ENCODE measurements at regions not wholly inside any gene's neighbourhood (a gene's known extent, or its start where the extent isn't known, plus 50 kb on each side); places are given as distances from the start of the nearest gene placed in this dataset.

DNA sequence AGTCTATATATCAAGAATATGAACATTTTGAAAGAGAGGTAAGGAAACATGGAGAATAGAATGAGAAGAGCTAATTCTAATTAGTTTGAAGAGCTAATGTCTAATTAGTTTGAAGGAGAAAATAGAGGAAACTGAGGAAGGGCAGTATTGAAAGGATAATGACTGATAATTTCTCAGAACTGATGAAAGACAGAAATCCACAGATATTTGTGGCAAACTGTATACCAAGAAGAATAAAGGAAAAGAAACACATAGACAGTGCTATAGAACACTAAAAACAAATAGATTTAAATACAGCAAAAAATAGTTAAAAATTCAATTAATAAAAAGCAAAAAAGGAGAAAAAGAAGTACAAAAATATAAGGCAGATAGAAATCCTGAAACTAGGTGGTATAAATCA, 354.4 kb downstream of the QKI start:
- H3K36me3 ChIP-seq (ENCODE audit: control insufficient read depth, insufficient read depth, low read length) = no peaks in the 10 kb centered on the region
- H3K4me3 ChIP-seq (replicated peaks; ENCODE audit: low read depth, low read length) = no peak overlapping the region
- no peak for DNase-seq (ENCODE audit: extremely low read depth, insufficient read length)
- H3K27me3 ChIP-seq (replicated peaks; ENCODE audit: control insufficient read depth, insufficient read depth, low read length) = no peaks in the 10 kb centered on the region
- TF ChIP-seq, protein P1, sequence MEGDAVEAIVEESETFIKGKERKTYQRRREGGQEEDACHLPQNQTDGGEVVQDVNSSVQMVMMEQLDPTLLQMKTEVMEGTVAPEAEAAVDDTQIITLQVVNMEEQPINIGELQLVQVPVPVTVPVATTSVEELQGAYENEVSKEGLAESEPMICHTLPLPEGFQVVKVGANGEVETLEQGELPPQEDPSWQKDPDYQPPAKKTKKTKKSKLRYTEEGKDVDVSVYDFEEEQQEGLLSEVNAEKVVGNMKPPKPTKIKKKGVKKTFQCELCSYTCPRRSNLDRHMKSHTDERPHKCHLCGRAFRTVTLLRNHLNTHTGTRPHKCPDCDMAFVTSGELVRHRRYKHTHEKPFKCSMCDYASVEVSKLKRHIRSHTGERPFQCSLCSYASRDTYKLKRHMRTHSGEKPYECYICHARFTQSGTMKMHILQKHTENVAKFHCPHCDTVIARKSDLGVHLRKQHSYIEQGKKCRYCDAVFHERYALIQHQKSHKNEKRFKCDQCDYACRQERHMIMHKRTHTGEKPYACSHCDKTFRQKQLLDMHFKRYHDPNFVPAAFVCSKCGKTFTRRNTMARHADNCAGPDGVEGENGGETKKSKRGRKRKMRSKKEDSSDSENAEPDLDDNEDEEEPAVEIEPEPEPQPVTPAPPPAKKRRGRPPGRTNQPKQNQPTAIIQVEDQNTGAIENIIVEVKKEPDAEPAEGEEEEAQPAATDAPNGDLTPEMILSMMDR (IDR thresholded peaks at IDR 0.05; ENCODE audit: insufficient read depth, low read length, poor library complexity, severe bottlenecking) = no peak

DNA sequence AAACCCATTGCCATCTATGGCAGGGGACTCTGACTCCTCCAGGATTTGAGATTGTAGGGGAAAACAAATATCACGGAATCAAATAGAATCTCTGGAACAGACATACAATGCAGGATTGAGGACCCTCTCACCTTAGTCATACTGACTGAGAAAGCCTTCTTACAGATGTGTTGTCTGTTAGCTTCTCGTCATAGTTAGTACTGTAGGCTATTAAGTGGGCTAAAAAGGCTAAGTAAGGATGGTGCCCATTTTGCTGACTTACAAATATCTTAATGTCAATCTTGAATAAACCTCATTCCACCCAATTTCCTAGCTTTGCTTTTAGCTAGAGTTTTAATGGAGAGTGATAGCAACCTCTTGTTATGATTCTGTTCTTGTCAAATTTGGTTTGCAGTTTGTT, 352.4 kb downstream of the QKI start:
- TF ChIP-seq, protein P1 (IDR thresholded peaks at IDR 0.05; ENCODE audit: insufficient read depth, low read length, poor library complexity, severe bottlenecking) = no peak
- H3K4me3 ChIP-seq (replicated peaks; ENCODE audit: low read depth, low read length) = no peak overlapping the region
- no peak for DNase-seq (ENCODE audit: extremely low read depth, insufficient read length)
- H3K36me3 ChIP-seq (ENCODE audit: control insufficient read depth, insufficient read depth, low read length) = no peaks in the 10 kb centered on the region
- H3K27me3 ChIP-seq (replicated peaks; ENCODE audit: control insufficient read depth, insufficient read depth, low read length) = no peaks in the 10 kb centered on the region; the same call in 1 of the 2 replicates

DNA sequence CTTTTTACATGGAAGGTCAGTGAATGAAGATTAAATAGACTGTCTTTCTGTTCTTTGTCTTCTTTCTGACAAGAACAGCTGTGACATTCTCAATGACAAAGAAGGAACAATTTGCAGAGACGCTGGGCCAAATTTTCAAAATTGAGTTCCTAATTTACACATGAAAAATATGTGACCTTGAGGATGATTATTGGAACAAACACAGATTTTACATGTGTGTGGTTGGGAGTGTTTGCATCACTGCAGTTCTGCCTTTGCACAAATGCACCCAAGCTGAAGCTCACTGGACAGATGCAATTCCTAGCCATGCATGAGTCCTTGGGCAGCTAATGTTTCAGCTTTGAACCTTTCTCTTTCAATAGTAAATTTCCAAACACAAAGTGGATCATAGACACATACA, 350.8 kb downstream of the QKI start:
- TF ChIP-seq, protein P1 (IDR thresholded peaks at IDR 0.05; ENCODE audit: insufficient read depth, low read length, poor library complexity, severe bottlenecking) = no peak
- no peaks in the 10 kb centered on the region; the same call in 1 of the 2 replicates for H3K27me3 ChIP-seq (replicated peaks; ENCODE audit: control insufficient read depth, insufficient read depth, low read length)
- no peak overlapping the region for H3K4me3 ChIP-seq (replicated peaks; ENCODE audit: low read depth, low read length)
- no peaks in the 10 kb centered on the region for H3K36me3 ChIP-seq (ENCODE audit: control insufficient read depth, insufficient read depth, low read length)
- DNase-seq (ENCODE audit: extremely low read depth, insufficient read length) = no peak

DNA sequence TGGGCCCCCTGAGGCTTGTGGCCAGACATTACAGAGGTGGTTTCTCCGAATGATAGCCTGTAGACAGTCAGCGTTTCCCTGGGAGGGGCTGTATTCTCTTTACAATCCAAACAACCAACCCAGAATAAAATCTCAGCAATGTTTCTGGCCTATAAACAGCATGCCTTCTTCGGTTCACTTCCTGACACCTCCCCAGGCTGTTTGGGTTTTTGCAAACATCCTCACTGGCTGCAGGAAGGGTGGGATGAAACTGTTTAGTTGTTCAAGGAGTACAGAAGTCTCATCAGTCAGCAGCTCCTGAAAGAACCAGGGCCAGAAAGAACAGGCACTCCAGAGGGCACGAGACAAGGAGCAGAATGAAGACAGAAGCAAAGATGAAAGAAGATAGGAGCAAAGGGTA, 350.0 kb downstream of the QKI start:
- no peak overlapping the region for H3K4me3 ChIP-seq (replicated peaks; ENCODE audit: low read depth, low read length)
- no peak for DNase-seq (ENCODE audit: extremely low read depth, insufficient read length)
- H3K27me3 ChIP-seq (replicated peaks; ENCODE audit: control insufficient read depth, insufficient read depth, low read length) = no peaks in the 10 kb centered on the region; the same call in 1 of the 2 replicates
- H3K36me3 ChIP-seq (ENCODE audit: control insufficient read depth, insufficient read depth, low read length) = no peaks in the 10 kb centered on the region
- TF ChIP-seq, protein P1 (IDR thresholded peaks at IDR 0.05; ENCODE audit: insufficient read depth, low read length, poor library complexity, severe bottlenecking) = no peak

DNA sequence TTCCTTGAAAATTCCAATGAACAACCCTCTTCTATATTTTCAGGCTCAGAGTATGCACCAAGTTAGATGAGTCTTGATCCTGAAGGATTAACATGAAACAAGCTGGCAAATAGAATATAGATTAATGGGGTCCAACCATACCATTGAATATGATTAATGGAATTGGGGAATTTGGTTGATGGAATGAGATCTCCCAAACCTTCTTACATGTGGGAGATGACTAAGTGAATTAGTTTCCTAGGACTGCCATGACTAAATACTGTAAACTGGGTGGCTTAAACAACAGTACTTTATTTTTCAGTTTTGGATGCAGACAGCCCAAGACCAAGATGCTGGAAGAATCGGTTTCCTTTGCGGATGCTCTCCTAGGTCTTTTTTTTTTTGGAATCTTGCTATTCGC, 347.0 kb downstream of the QKI start:
- Histone ChIP-seq H3K27me3 (replicated peaks; ENCODE audit: control insufficient read depth, insufficient read depth, low read length) (no peaks in the 10 kb centered on the region; the same call in 1 of the 2 replicates), H3K36me3 (ENCODE audit: control insufficient read depth, insufficient read depth, low read length) (no peaks in the 10 kb centered on the region), H3K4me3 (replicated peaks; ENCODE audit: low read depth, low read length) (no peak overlapping the region)
- TF ChIP-seq, protein P1 (IDR thresholded peaks at IDR 0.05; ENCODE audit: insufficient read depth, low read length, poor library complexity, severe bottlenecking) = no peak
- no peak for DNase-seq (ENCODE audit: extremely low read depth, insufficient read length)

DNA sequence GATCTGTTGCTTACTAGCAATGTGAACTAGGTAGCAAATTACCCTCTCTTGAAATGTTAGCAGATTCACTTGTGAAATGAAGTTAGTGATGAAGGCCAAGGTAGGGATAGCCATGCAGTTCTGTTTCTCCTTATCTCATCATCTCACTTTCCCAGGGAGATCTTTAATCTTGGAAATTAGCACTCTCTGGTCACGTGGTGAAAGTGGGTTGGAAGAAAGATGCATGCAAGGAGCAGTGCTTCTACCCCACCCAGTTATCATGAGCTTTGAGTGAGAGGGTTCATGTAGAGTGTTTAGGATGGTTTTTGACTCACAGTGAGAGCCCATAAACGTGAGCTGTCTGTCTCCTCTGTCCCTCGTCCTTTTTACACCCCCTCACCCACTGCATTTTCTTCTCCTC, 346.3 kb downstream of the QKI start:
- TF ChIP-seq, protein P1 (IDR thresholded peaks at IDR 0.05; ENCODE audit: insufficient read depth, low read length, poor library complexity, severe bottlenecking) = no peak
- Histone ChIP-seq H3K36me3 (ENCODE audit: control insufficient read depth, insufficient read depth, low read length) (no peaks in the 10 kb centered on the region), H3K27me3 (replicated peaks; ENCODE audit: control insufficient read depth, insufficient read depth, low read length) (no peaks in the 10 kb centered on the region; the same call in 1 of the 2 replicates), H3K4me3 (replicated peaks; ENCODE audit: low read depth, low read length) (no peak overlapping the region)
- DNase-seq (ENCODE audit: extremely low read depth, insufficient read length) = no peak

Data from GM06990 (cell line).